Left lung (tissue), 4 donors: ENCODE measurements at regions not wholly inside any gene's neighbourhood (a gene's known extent, or its start where the extent isn't known, plus 50 kb on each side); places are given as distances from the start of the nearest gene placed in this dataset.

Experiments
- ATAC-seq: fragments of 200-7000 bp; cut with Tn5 transposase; one replicate; pipeline ENCODE4 v1.9.1; 2020; ENCODE audit warnings: moderate library complexity
- DNase-seq, 4 donors: peaks; one replicate each; pipeline ENCODE4 v3.0.0-alpha.2; 2013 to 2020
- H3K27ac ChIP-seq, 2 donors: fragments of 200-600 bp; sonication (generic) in 1 of 2; one replicate each; pipeline versions ENCODE4 v1.5.0 to v1.8.0; 2020 to 2021
- H3K27me3 ChIP-seq, 2 donors: fragments of 200-600 bp; sonication (generic) in 1 of 2; one replicate each; pipeline versions ENCODE4 v1.5.0 to v1.8.0; 2020 to 2021
- H3K36me3 ChIP-seq, 2 donors: fragments of 200-600 bp; sonication (generic) in 1 of 2; one replicate each; pipeline versions ENCODE4 v1.5.0 to v1.8.0; 2020 to 2021
- H3K4me1 ChIP-seq, 2 donors: fragments of 200-600 bp; one replicate each; pipeline ENCODE4 v1.8.0; 2021
- H3K4me3 ChIP-seq, 2 donors: fragments of 200-600 bp; sonication (generic) in 1 of 2; one replicate each; pipeline versions ENCODE4 v1.5.0 to v1.8.0; 2020 to 2021; ENCODE audit warnings: mild to moderate bottlenecking in 1 of 2
- H3K9me3 ChIP-seq, 2 donors: fragments of 200-600 bp; sonication (generic) in 1 of 2; one replicate each; pipeline versions ENCODE4 v1.5.0 to v1.8.0; 2020 to 2021
- intact Hi-C, 2 donors: fragments of 100-400 bp; cut with DNase I; formaldehyde crosslinking; loops; one replicate each; pipeline versions ENCODE4 v1.11.2 to v1.14.2; 2022
- TF ChIP-seq, protein P1 (sequence below), 2 donors: fragments of 200-600 bp; sonication (generic) in 1 of 2; IDR thresholded peaks; one replicate each; pipeline versions ENCODE4 v1.5.0 to v1.8.0; 2021; ENCODE audit warnings: antibody characterized with exemption in 2 of 2
- donor health status: DM: no; HTN: yes; CAD: no.
- donor health status: DM: no; HTN: no; CAD: no.

GRCh38 chr6:22643780-22644179 lies 74.4 kb downstream of the HDGFL1 start:
- intact Hi-C loops: no loop called here
- ATAC-seq: no peak
- Histone ChIP-seq H3K4me1 (no peaks in the 10 kb centered on the region), H3K36me3 (no peaks in the 10 kb centered on the region), H3K9me3 (no peaks in the 10 kb centered on the region), H3K4me3 (no peak overlapping the region), H3K27ac (no peak overlapping the region), H3K27me3 (no peaks in the 10 kb centered on the region)
- DNase-seq: peak in 1 of 4 donors; percentile 57
- TF ChIP-seq, protein P1, sequence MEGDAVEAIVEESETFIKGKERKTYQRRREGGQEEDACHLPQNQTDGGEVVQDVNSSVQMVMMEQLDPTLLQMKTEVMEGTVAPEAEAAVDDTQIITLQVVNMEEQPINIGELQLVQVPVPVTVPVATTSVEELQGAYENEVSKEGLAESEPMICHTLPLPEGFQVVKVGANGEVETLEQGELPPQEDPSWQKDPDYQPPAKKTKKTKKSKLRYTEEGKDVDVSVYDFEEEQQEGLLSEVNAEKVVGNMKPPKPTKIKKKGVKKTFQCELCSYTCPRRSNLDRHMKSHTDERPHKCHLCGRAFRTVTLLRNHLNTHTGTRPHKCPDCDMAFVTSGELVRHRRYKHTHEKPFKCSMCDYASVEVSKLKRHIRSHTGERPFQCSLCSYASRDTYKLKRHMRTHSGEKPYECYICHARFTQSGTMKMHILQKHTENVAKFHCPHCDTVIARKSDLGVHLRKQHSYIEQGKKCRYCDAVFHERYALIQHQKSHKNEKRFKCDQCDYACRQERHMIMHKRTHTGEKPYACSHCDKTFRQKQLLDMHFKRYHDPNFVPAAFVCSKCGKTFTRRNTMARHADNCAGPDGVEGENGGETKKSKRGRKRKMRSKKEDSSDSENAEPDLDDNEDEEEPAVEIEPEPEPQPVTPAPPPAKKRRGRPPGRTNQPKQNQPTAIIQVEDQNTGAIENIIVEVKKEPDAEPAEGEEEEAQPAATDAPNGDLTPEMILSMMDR (IDR thresholded peaks at IDR 0.05): no peak

DNA sequence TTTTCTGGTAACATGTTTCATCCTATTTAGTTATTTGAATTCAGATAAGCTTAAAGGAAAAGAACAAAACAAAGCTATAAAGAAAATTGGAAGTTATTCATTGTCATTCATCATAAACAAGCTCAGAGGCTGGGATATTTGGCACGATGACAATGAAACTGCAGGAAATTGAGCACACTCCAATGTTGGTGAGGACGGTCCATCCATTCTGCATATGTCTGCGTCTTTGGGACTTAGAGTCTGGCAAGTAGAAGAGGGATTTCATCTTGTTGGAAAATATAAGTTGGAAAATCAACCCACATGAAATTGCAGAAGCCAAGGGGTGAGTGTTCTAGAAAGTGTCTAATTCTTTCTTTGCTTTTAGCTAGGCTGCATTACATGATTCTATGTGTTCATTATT lies 78.4 kb downstream of the HDGFL1 start:
- intact Hi-C loops: no loop called here
- Histone ChIP-seq H3K9me3 (no peaks in the 10 kb centered on the region), H3K36me3 (no peaks in the 10 kb centered on the region), H3K27me3 (no peaks in the 10 kb centered on the region), H3K27ac (no peak overlapping the region), H3K4me1 (no peaks in the 10 kb centered on the region), H3K4me3 (no peak overlapping the region)
- TF ChIP-seq, protein P1 (IDR thresholded peaks at IDR 0.05): no peak
- ATAC-seq (no peak), DNase-seq (peak in 1 of 4 donors; percentile 35)

DNA sequence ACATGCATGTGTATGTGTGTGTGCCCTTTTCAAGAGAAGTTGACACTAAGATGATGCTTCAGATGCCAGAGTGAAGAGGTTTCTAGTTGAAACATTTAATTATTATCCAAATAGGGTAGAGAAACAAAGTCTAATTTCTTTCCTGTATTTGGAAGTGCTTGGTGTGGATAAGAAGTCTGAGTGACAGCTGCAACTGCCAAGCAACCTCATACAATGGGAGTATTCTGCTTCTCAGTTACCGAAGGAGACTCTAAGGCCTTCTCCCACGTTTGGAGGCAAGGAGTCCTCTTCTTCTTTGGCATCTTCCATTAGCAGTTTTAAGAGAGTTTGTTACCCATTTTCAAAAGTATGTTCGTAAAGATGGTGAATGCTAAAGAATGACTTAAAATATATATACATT lies 82.4 kb downstream of the HDGFL1 start:
- Histone ChIP-seq H3K4me3 (no peak overlapping the region), H3K27ac (no peak overlapping the region), H3K36me3 (no peaks in the 10 kb centered on the region), H3K9me3 (no peaks in the 10 kb centered on the region), H3K27me3 (no peaks in the 10 kb centered on the region), H3K4me1 (no peaks in the 10 kb centered on the region)
- TF ChIP-seq, protein P1 (IDR thresholded peaks at IDR 0.05): no peak
- DNase-seq (no peak), ATAC-seq (no peak)
- intact Hi-C loops: no loop called here

DNA sequence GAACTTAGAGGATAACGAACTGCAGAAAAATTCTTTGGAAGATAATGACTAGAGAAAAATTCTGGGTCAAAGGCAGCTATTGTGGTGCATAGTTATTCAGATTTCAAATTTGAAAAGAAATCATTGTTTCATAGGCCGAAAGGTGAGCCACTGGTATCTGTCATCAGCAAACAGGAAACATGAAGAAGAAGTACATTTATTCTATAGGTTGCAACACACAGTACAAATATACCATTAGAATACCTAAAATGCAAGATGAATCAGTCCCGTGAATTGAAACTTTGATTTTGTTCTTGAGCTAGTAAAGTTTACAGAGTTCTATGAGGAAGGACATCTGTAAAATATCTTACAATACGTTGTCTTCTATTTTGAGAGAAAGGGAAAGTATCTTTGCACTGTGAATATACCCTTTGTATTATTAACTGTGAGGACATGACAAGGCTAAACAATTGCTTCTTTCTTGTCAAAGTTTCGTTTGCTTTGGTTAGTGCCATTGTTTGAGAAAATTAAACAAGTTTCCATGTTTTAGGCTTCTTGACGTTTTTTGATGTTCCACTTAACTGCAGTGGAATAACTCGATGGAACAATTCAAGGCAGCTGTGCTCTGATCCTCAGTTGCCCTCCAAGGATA lies 84.7 kb downstream of the HDGFL1 start:
- intact Hi-C loops: no loop called here
- no peaks in the 10 kb centered on the region for H3K9me3 ChIP-seq
- no peak overlapping the region for H3K27ac ChIP-seq
- no peaks in the 10 kb centered on the region for H3K27me3 ChIP-seq
- no peak overlapping the region for H3K4me3 ChIP-seq
- H3K36me3 ChIP-seq: no peaks in the 10 kb centered on the region
- TF ChIP-seq, protein P1 (IDR thresholded peaks at IDR 0.05): no peak
- no peak for DNase-seq
- H3K4me1 ChIP-seq: no peaks in the 10 kb centered on the region
- ATAC-seq: no peak

DNA sequence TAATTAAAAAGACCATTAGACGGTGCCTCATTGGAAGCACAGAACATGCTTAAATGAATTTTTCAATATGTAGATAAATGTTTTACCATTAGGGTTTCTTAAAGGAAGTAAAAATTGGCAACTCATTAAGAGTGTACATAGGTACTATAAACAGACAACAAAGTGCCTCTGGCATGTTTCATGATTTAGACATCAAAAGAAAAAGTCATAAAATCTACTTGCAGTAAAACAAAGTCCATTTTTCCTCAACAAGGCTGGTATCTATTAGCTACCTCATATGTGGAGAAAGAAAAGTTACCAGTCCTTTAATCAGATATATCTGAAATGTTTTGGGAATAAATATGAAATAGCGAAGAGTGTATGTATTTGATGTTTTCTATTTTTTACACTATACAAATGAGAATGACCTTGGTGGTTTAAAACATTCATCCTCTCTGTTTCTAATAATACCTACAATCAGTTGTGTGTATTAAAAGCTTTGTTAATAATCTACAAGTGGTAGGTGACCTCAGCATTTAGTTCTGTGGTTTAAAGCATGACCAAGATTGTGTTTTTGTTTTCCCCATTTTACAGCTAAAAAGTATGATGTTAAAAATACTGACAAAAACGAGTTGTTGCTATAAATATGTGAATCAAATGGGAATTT lies 87.5 kb downstream of the HDGFL1 start:
- Histone ChIP-seq H3K9me3 (no peaks in the 10 kb centered on the region), H3K36me3 (no peaks in the 10 kb centered on the region), H3K27me3 (no peaks in the 10 kb centered on the region), H3K4me1 (no peaks in the 10 kb centered on the region), H3K4me3 (no peak overlapping the region), H3K27ac (no peak overlapping the region)
- intact Hi-C loops: no loop called here
- TF ChIP-seq, protein P1 (IDR thresholded peaks at IDR 0.05): no peak
- DNase-seq (no peak), ATAC-seq (no peak)
